ENCODE measurements at regions not wholly inside any gene's neighbourhood (a gene's known extent, or its start where the extent isn't known, plus 50 kb on each side); places are given as distances from the start of the nearest gene placed in this dataset.

GRCh38 chr4:24655326-24655725 is 71.0 kb upstream of the DHX15 start:
- TF ChIP-seq, protein P1, sequence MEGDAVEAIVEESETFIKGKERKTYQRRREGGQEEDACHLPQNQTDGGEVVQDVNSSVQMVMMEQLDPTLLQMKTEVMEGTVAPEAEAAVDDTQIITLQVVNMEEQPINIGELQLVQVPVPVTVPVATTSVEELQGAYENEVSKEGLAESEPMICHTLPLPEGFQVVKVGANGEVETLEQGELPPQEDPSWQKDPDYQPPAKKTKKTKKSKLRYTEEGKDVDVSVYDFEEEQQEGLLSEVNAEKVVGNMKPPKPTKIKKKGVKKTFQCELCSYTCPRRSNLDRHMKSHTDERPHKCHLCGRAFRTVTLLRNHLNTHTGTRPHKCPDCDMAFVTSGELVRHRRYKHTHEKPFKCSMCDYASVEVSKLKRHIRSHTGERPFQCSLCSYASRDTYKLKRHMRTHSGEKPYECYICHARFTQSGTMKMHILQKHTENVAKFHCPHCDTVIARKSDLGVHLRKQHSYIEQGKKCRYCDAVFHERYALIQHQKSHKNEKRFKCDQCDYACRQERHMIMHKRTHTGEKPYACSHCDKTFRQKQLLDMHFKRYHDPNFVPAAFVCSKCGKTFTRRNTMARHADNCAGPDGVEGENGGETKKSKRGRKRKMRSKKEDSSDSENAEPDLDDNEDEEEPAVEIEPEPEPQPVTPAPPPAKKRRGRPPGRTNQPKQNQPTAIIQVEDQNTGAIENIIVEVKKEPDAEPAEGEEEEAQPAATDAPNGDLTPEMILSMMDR (IDR thresholded peaks at IDR 0.05), result no peak
- no peak for TF ChIP-seq RAD21 (IDR thresholded peaks at IDR 0.05; ENCODE audit: low read length)
- TF ChIP-seq USF1 (IDR thresholded peaks at IDR 0.05; ENCODE audit: borderline replicate concordance, low read depth), result no peak
- TF ChIP-seq EP300 (IDR thresholded peaks at IDR 0.05; ENCODE audit: borderline replicate concordance in 1 of 2, low read depth in 1 of 2, low read length in 1 of 2), result no peak
- TF ChIP-seq CHD2 (IDR thresholded peaks at IDR 0.05; ENCODE audit: low read length, partially characterized antibody), result no peak
- no peak for TF ChIP-seq POLR2AphosphoS5 (IDR thresholded peaks at IDR 0.05; ENCODE audit: low read depth, low read length)
- no peak for TF ChIP-seq TAF1 (IDR thresholded peaks at IDR 0.05; ENCODE audit: borderline replicate concordance, low read depth, low read length)
- TF ChIP-seq EZH2phosphoT487 (IDR thresholded peaks at IDR 0.05; ENCODE audit: borderline replicate concordance, low read depth), result no peak
- no peak for TF ChIP-seq FOXJ3 (CRISPR knock-in tag; IDR thresholded peaks at IDR 0.05)
- TF ChIP-seq, protein P2, sequence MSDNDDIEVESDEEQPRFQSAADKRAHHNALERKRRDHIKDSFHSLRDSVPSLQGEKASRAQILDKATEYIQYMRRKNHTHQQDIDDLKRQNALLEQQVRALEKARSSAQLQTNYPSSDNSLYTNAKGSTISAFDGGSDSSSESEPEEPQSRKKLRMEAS (IDR thresholded peaks at IDR 0.05; ENCODE audit: low read depth), result no peak
- no peak for TF ChIP-seq GABPA (IDR thresholded peaks at IDR 0.05; ENCODE audit: low read depth)
- no peak for TF ChIP-seq JUND (IDR thresholded peaks at IDR 0.05)
- TF ChIP-seq REST (IDR thresholded peaks at IDR 0.05; ENCODE audit: low read depth, low read length), result no peak
- no peak for TF ChIP-seq FOXM1 (IDR thresholded peaks at IDR 0.05; ENCODE audit: low read depth)

All from SK-N-SH (cell line).